A549 (cell line): ENCODE measurements at regions not wholly inside any gene's neighbourhood (a gene's known extent, or its start where the extent isn't known, plus 50 kb on each side); places are given as distances from the start of the nearest gene placed in this dataset.

Source experiments
- ATAC-seq, 2 experiments: fragments of 200-7000 bp in 1 of 2; fragments of >200 bp in 1 of 2; cut with Nextera tagmentation in 1 of 2; cut with Tn5 transposase in 1 of 2; 3 replicates each; pipeline versions ENCODE4 v1.8.0 to v1.9.1; 2018 to 2020; ENCODE audit warnings: mild to moderate bottlenecking in 1 of 2, moderate library complexity in 1 of 2
- CTCF ChIA-PET: fragments of 300-600 bp; sonication (Branson Sonifier 250); formaldehyde crosslinking; extraction: SDS; loops from one replicate; lab custom pipeline; 2021; ENCODE audit warnings: antibody characterized with exemption, inconsistent platforms; lab: Yijun Ruan, JAX
- POLR2A ChIA-PET: fragments of 350-600 bp; formaldehyde crosslinking; extraction: SDS; loops from one replicate; lab custom pipeline; 2021; ENCODE audit warnings: antibody characterized with exemption, inconsistent platforms; lab: Yijun Ruan, JAX
- DNase-seq, 2 experiments: peaks; one replicate each; pipeline versions ENCODE4 v3.0.0 to v3.0.0-alpha.2; 2011 to 2016; ENCODE audit warnings: low read depth in 1 of 2, low spot score in 1 of 2
- FAIRE-seq: peaks from 2 replicates; lab custom pipeline; 2011; peaks lifted over from hg19 to GRCh38; lab: Jason Lieb, UNC
- H3K27ac ChIP-seq, 2 experiments: fragments of >200 bp; sonication (Bioruptor Twin); formaldehyde crosslinking; 3 replicates each; pipeline ENCODE4 v1.5.1; 2016 to 2017
- H3K4me1 ChIP-seq: fragments of >200 bp; sonication (Bioruptor Twin); formaldehyde crosslinking; 3 replicates; pipeline ENCODE4 v1.6.1; 2016
- H3K4me2 ChIP-seq: fragments of >200 bp; sonication (Bioruptor Twin); formaldehyde crosslinking; 3 replicates; pipeline ENCODE4 v1.6.1; 2016
- H3K4me3 ChIP-seq: fragments of >200 bp; sonication (Bioruptor Twin); formaldehyde crosslinking; 3 replicates; pipeline ENCODE4 v1.5.1; 2016
- H3K9me3 ChIP-seq: fragments of >200 bp; sonication (Bioruptor Twin); formaldehyde crosslinking; 3 replicates; pipeline ENCODE4 v1.6.1; 2016
- CBX2 ChIP-seq: fragments of 200-600 bp; sonication (generic); IDR thresholded peaks from 2 replicates; pipeline ENCODE4 v1.6.1; 2016; ENCODE audit warnings: low read depth, mild to moderate bottlenecking, borderline replicate concordance
- CEBPB ChIP-seq, 2 experiments: fragments of >200 bp in 1 of 2; sonication (Bioruptor Twin) in 1 of 2; formaldehyde crosslinking in 1 of 2; IDR thresholded peaks; 2 replicates each; pipeline ENCODE4 v1.6.1; 2012 to 2016
- CHD2 ChIP-seq: fragments of 150-350 bp; IDR thresholded peaks from 2 replicates; pipeline ENCODE4 v1.6.1; 2014; ENCODE audit warnings: low read length; ENCODE audit not compliant: partially characterized antibody
- EHF ChIP-seq: fragments of 250-450 bp; sonication (Bioruptor Pico); IDR thresholded peaks from 2 replicates; pipeline ENCODE4 v1.5.0; 2020; ENCODE audit warnings: mild to moderate bottlenecking
- ESRRA ChIP-seq: fragments of 150-350 bp; IDR thresholded peaks from 2 replicates; pipeline ENCODE4 v1.6.1; 2014; ENCODE audit warnings: mild to moderate bottlenecking, low read length, borderline replicate concordance
- FOXS1 ChIP-seq: fragments of 250-450 bp; sonication (Bioruptor Pico); IDR thresholded peaks from 2 replicates; pipeline ENCODE4 v1.5.0; 2020; ENCODE audit warnings: mild to moderate bottlenecking, moderate library complexity
- GATA3 ChIP-seq: IDR thresholded peaks from 2 replicates; pipeline ENCODE4 v1.6.1; 2012; ENCODE audit warnings: borderline replicate concordance
- HEYL ChIP-seq: fragments of 250-450 bp; sonication (Bioruptor Pico); IDR thresholded peaks from 2 replicates; pipeline ENCODE4 v1.8.0; 2021; ENCODE audit warnings: mild to moderate bottlenecking, moderate library complexity
- HOXA7 ChIP-seq: fragments of 250-450 bp; sonication (Bioruptor Pico); IDR thresholded peaks from 2 replicates; pipeline ENCODE4 v1.5.0; 2020; ENCODE audit warnings: mild to moderate bottlenecking, moderate library complexity
- HOXB5 ChIP-seq: fragments of 250-450 bp; sonication (Bioruptor Pico); IDR thresholded peaks from 2 replicates; pipeline ENCODE4 v1.5.0; 2020; ENCODE audit warnings: mild to moderate bottlenecking, moderate library complexity
- JUN ChIP-seq, 2 experiments: fragments of >200 bp; sonication (Bioruptor Twin); formaldehyde crosslinking; IDR thresholded peaks; 2 replicates in 1 of 2; 3 replicates in 1 of 2; pipeline ENCODE4 v1.6.1; 2016 to 2017
- KDM5A ChIP-seq: fragments of 200-600 bp; sonication (generic); IDR thresholded peaks from 2 replicates; pipeline ENCODE4 v1.6.1; 2016; ENCODE audit warnings: antibody characterized with exemption, mild to moderate bottlenecking
- MAFK ChIP-seq: fragments of 450-650 bp; IDR thresholded peaks from 2 replicates; pipeline ENCODE4 v1.6.1; 2014; ENCODE audit not compliant: partially characterized antibody
- MYC ChIP-seq: IDR thresholded peaks from 2 replicates; pipeline ENCODE4 v1.6.1; 2012; ENCODE audit warnings: mild to moderate bottlenecking, inconsistent platforms, low read length, improper control_type of control experiment, borderline replicate concordance
- NFE2L2 ChIP-seq: fragments of 150-350 bp; conservative IDR thresholded peaks from 2 replicates; pipeline ENCODE4 v1.6.1; 2014; ENCODE audit warnings: low read length
- NPAS2 ChIP-seq: fragments of 250-450 bp; sonication (Bioruptor Pico); IDR thresholded peaks from 2 replicates; pipeline ENCODE4 v1.8.0; 2022; ENCODE audit warnings: mild to moderate bottlenecking, moderate library complexity, borderline replicate concordance
- POLR2A ChIP-seq: IDR thresholded peaks from 2 replicates; pipeline ENCODE4 v1.6.1; 2012; ENCODE audit warnings: mild to moderate bottlenecking, low read length
- RAD21 ChIP-seq, 2 experiments: fragments of >200 bp in 1 of 2; sonication (Bioruptor Twin) in 1 of 2; formaldehyde crosslinking in 1 of 2; IDR thresholded peaks in 1 of 2; conservative IDR thresholded peaks in 1 of 2; 2 replicates in 1 of 2; 3 replicates in 1 of 2; pipeline ENCODE4 v1.6.1; 2012 to 2018; ENCODE audit warnings: inconsistent platforms in 1 of 2
- RARB ChIP-seq: fragments of 250-450 bp; sonication (Bioruptor Pico); IDR thresholded peaks from 2 replicates; pipeline ENCODE4 v1.8.0; 2021; ENCODE audit warnings: mild to moderate bottlenecking, moderate library complexity
- RCOR1 ChIP-seq: fragments of 150-350 bp; IDR thresholded peaks from 2 replicates; pipeline ENCODE4 v1.6.1; 2014; ENCODE audit warnings: antibody characterized with exemption, low read length, low read depth
- RFX5 ChIP-seq: fragments of 450-650 bp; IDR thresholded peaks from 2 replicates; pipeline ENCODE4 v1.7.1; 2014; ENCODE audit warnings: antibody characterized with exemption, mild to moderate bottlenecking, moderate library complexity
- SMC3 ChIP-seq: fragments of >200 bp; sonication (Bioruptor Twin); formaldehyde crosslinking; IDR thresholded peaks from 3 replicates; pipeline ENCODE4 v1.6.1; 2018; ENCODE audit warnings: inconsistent platforms
- SREBF2 ChIP-seq: fragments of 450-650 bp; IDR thresholded peaks from 2 replicates; pipeline ENCODE4 v1.6.1; 2014; ENCODE audit warnings: mild to moderate bottlenecking, moderate library complexity
- TFCP2L1 ChIP-seq: fragments of 250-450 bp; sonication (Bioruptor Pico); IDR thresholded peaks from 2 replicates; pipeline ENCODE4 v1.5.0; 2021; ENCODE audit warnings: mild to moderate bottlenecking
- ZFP36 ChIP-seq: fragments of 450-650 bp; IDR thresholded peaks from 2 replicates; pipeline ENCODE4 v1.6.1; 2014; ENCODE audit warnings: borderline replicate concordance; ENCODE audit not compliant: partially characterized antibody
- WGBS: methylation state at CpG from one replicate; pipeline ENCODE4 v1.1.6; 2017; ENCODE audit errors: missing lambda C conversion rate; 5-methylcytosine and 5-hydroxymethylcytosine counted together
- TF ChIP-seq, protein P1 (sequence below): fragments of >200 bp; sonication (Bioruptor Twin); formaldehyde crosslinking; IDR thresholded peaks from 3 replicates; pipeline ENCODE4 v1.5.1; 2016
- TF ChIP-seq, protein P2 (sequence below): fragments of 200-600 bp; sonication (generic); IDR thresholded peaks from 2 replicates; pipeline ENCODE4 v1.6.1; 2016; ENCODE audit warnings: antibody characterized with exemption, mild to moderate bottlenecking, moderate library complexity

DNA sequence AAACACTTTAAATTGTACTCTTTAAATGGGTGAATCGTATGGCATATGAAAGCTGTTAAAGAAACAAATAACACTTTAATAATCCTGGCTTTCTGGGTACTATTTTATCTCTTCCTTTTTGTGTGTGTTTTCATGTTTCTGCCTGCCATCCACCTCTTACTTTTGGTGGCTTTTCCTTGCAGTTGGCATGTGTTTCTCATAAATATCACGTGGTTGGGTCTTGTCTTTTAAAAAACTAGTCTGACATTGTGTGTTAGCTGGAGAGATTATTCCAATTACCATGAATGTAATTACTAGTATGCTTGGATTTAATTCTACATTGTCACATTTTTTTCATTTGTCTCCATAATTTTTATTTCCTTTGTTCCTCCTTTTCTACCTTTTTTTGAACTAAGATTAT lies 262.9 kb upstream of the B3GAT1 start:
- H3K27ac ChIP-seq: no peak overlapping the region
- ChIA-PET POLR2A (no interaction called here), CTCF (no interaction called here)
- TF ChIP-seq SMC3 (no peak), ESRRA (no peak), HOXA7 (CRISPR knock-in tag) (no peak), SREBF2 (no peak), CEBPB (IDR thresholded peaks at IDR 0.05) (no peak), ZFP36 (no peak), KDM5A (no peak), HOXB5 (CRISPR knock-in tag) (no peak), EHF (CRISPR knock-in tag) (no peak), RFX5 (no peak), RAD21 (conservative IDR thresholded peaks at IDR 0.05 in 1 of 2, IDR thresholded peaks at IDR 0.05 in 1 of 2) (no peak), GATA3 (no peak), HEYL (CRISPR knock-in tag) (no peak), NPAS2 (no peak), RCOR1 (no peak), TFCP2L1 (no peak)
- TF ChIP-seq, protein P1, sequence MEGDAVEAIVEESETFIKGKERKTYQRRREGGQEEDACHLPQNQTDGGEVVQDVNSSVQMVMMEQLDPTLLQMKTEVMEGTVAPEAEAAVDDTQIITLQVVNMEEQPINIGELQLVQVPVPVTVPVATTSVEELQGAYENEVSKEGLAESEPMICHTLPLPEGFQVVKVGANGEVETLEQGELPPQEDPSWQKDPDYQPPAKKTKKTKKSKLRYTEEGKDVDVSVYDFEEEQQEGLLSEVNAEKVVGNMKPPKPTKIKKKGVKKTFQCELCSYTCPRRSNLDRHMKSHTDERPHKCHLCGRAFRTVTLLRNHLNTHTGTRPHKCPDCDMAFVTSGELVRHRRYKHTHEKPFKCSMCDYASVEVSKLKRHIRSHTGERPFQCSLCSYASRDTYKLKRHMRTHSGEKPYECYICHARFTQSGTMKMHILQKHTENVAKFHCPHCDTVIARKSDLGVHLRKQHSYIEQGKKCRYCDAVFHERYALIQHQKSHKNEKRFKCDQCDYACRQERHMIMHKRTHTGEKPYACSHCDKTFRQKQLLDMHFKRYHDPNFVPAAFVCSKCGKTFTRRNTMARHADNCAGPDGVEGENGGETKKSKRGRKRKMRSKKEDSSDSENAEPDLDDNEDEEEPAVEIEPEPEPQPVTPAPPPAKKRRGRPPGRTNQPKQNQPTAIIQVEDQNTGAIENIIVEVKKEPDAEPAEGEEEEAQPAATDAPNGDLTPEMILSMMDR: no peak
- H3K4me2 ChIP-seq: no peak overlapping the region
- WGBS: 4% methylated on average over 2 of the region's 2 CpGs
- H3K9me3 ChIP-seq: no peaks in the 10 kb centered on the region
- DNase-seq (no peak), FAIRE-seq (no peak), ATAC-seq (no peak)
- no peak overlapping the region for H3K4me3 ChIP-seq
- H3K4me1 ChIP-seq: no peaks in the 10 kb centered on the region

DNA sequence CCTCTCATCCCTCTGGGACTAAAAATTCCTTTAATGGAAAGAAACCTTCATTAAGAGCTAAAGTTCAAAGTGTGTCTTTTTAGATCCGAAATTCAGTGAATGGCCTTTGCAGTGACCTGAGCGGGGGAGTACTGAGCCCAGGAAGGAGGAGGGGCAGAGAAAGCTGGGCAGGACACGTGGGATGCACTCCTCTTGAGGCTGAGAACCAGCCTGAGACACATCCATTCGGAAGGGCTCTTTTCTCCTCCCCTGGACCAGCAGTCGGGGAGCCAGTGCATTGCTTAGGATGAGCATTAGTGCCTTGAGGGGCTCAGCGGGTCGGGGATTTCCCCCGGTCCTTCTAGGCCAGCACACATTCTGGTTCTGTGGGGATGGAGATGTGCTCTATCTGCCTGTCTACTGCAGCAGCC lies 258.9 kb upstream of the B3GAT1 start:
- Histone ChIP-seq H3K27ac (no peak overlapping the region), H3K4me1 (no peaks in the 10 kb centered on the region), H3K4me3 (no peak overlapping the region), H3K4me2 (no peak overlapping the region), H3K9me3 (no peaks in the 10 kb centered on the region)
- ChIA-PET POLR2A (no interaction called here), CTCF (no interaction called here)
- 2% methylated on average over 5 of the region's 8 CpGs for WGBS
- ATAC-seq (no peak), FAIRE-seq (no peak), DNase-seq (no peak)
- TF ChIP-seq RARB (CRISPR knock-in tag) (no peak), RFX5 (no peak), POLR2A (no peak), MAFK (no peak), NFE2L2 (no peak), FOXS1 (CRISPR knock-in tag) (no peak), CBX2 (no peak), MYC (no peak), HOXA7 (CRISPR knock-in tag) (no peak), HEYL (CRISPR knock-in tag) (no peak), CHD2 (no peak), JUN (IDR thresholded peaks at IDR 0.05) (no peak), ESRRA (no peak)
- TF ChIP-seq, protein P2, sequence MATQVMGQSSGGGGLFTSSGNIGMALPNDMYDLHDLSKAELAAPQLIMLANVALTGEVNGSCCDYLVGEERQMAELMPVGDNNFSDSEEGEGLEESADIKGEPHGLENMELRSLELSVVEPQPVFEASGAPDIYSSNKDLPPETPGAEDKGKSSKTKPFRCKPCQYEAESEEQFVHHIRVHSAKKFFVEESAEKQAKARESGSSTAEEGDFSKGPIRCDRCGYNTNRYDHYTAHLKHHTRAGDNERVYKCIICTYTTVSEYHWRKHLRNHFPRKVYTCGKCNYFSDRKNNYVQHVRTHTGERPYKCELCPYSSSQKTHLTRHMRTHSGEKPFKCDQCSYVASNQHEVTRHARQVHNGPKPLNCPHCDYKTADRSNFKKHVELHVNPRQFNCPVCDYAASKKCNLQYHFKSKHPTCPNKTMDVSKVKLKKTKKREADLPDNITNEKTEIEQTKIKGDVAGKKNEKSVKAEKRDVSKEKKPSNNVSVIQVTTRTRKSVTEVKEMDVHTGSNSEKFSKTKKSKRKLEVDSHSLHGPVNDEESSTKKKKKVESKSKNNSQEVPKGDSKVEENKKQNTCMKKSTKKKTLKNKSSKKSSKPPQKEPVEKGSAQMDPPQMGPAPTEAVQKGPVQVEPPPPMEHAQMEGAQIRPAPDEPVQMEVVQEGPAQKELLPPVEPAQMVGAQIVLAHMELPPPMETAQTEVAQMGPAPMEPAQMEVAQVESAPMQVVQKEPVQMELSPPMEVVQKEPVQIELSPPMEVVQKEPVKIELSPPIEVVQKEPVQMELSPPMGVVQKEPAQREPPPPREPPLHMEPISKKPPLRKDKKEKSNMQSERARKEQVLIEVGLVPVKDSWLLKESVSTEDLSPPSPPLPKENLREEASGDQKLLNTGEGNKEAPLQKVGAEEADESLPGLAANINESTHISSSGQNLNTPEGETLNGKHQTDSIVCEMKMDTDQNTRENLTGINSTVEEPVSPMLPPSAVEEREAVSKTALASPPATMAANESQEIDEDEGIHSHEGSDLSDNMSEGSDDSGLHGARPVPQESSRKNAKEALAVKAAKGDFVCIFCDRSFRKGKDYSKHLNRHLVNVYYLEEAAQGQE: no peak
